ENCODE measurements at regions not wholly inside any gene's neighbourhood (a gene's known extent, or its start where the extent isn't known, plus 50 kb on each side); places are given as distances from the start of the nearest gene placed in this dataset.
A peak's percentile ranks its signal among the peaks of the same experiment; 100 is the strongest.

GRCh38 chr2:341912-342311 lies 54.0 kb upstream of the ALKAL2 start:
- WGBS, 2 donors, result 72 to 81% methylated on average over 2 of the region's 2 CpGs
- ATAC-seq (no peak), DNase-seq (no peak)
- no peaks in the 10 kb centered on the region for H3K4me1 ChIP-seq
- intact Hi-C loops (cut with DNase I), result no loop called here
- H3K9me3 ChIP-seq, result peaks cover 0 to 11% (median 0%) of the 10 kb centered on the region in 3 donors
- no peak overlapping the region for H3K4me3 ChIP-seq
- H3K27me3 ChIP-seq, result no peaks in the 10 kb centered on the region
- no peak for TF ChIP-seq CTCF (IDR thresholded peaks at IDR 0.05)
- TF ChIP-seq POLR2A (IDR thresholded peaks at IDR 0.05), result no peak
- no peaks in the 10 kb centered on the region for H3K36me3 ChIP-seq (replicated peaks in 1 of 2; ENCODE audit: insufficient read depth in 1 of 2, low read depth in 2 of 2)
- H3K27ac ChIP-seq, result no peak overlapping the region

DNA sequence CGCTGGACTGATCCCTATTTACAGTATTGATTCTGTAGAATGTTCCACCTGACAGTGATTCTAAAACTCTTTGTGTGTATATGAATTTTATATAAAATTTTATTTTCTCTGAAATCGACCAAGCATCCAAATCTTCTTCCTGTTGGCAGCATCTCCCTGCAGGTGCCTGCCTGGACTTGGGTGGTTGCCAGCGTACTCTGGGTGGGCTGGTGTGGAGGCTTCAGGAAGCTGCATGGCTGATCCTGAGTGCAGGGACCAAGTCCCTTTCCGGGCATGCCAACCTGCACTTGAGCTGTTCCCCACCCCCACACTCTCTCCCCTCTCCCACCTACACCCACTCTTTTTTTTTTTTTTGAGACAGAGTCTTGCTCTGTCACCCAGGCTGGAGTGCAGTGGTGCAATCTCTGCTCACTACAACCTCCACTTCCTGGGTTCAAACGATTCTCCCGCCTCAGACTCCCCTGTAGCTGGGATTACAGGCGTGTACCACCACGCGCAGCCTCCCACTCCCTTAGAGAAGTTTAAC lies 53.2 kb upstream of the ALKAL2 start:
- 52 to 55% methylated on average over 9 of the region's 9 CpGs for WGBS, 2 donors

More for the DNA sequence above, 53.2 kb upstream of the ALKAL2 start:
- peak in 2 of 4 donors; percentile 23 to 27 for DNase-seq
- Histone ChIP-seq H3K36me3 (replicated peaks in 1 of 2; ENCODE audit: insufficient read depth in 1 of 2, low read depth in 2 of 2) (no peaks in the 10 kb centered on the region), H3K27me3 (no peaks in the 10 kb centered on the region), H3K9me3 (peaks cover 0 to 20% (median 0%) of the 10 kb centered on the region in 3 donors), H3K4me3 (no peak overlapping the region), H3K27ac (no peak overlapping the region), H3K4me1 (no peaks in the 10 kb centered on the region)
- TF ChIP-seq POLR2A (IDR thresholded peaks at IDR 0.05), result no peak
- no peak for TF ChIP-seq CTCF (IDR thresholded peaks at IDR 0.05)
- intact Hi-C loops (cut with DNase I), result no loop called here
- ATAC-seq, result no peak

Measured in body of pancreas (tissue), 4 donors.